ENCODE measurements at regions not wholly inside any gene's neighbourhood (a gene's known extent, or its start where the extent isn't known, plus 50 kb on each side); places are given as distances from the start of the nearest gene placed in this dataset.

GRCh38 chr6:91911945-91912344, 1325.1 kb upstream of the MAP3K7 start:
- TF ChIP-seq SIN3A (IDR thresholded peaks at IDR 0.05; ENCODE audit: low read depth, low read length) (no peak), KDM1A (IDR thresholded peaks at IDR 0.05; ENCODE audit: borderline replicate concordance) (no peak), CTCF (IDR thresholded peaks at IDR 0.05 in 2 of 3, conservative IDR thresholded peaks at IDR 0.05 in 1 of 3; ENCODE audit: control insufficient read depth in 2 of 3, extremely low read depth in 1 of 3, insufficient read depth in 1 of 3, low read depth in 3 of 3, low read length in 3 of 3) (no peak), PAX8 (IDR thresholded peaks at IDR 0.05) (no peak), MAX (IDR thresholded peaks at IDR 0.05; ENCODE audit: low read depth, low read length) (no peak)

All from GM12878 (cell line).